Ascending aorta (tissue), 2 donors: ENCODE measurements at regions not wholly inside any gene's neighbourhood (a gene's known extent, or its start where the extent isn't known, plus 50 kb on each side); places are given as distances from the start of the nearest gene placed in this dataset.
"Not testable (repeated sequence)": the region's sequence is repeated elsewhere in the genome, so short reads cannot be mapped to it uniquely, and the experiment has no call there.

ENCODE experiments used
- DNase-seq, 2 donors: peaks; one replicate each; pipeline ENCODE4 v3.0.0-alpha.2; 2019; ENCODE audit warnings: low spot score in 2 of 2
- H3K27ac ChIP-seq, 2 donors: fragments of 200-600 bp; sonication (generic); one replicate each; pipeline ENCODE4 v1.5.1; 2016 to 2017; ENCODE audit warnings: mild to moderate bottlenecking in 1 of 2
- H3K27me3 ChIP-seq: fragments of 200-600 bp; sonication (generic); one replicate; pipeline ENCODE4 v1.5.1; 2017
- H3K36me3 ChIP-seq, 2 donors: fragments of 200-600 bp; sonication (generic); one replicate each; pipeline ENCODE4 v1.5.1; 2016
- H3K4me1 ChIP-seq, 2 donors: fragments of 200-600 bp; sonication (generic); one replicate each; pipeline ENCODE4 v1.5.1; 2016 to 2017; ENCODE audit warnings: mild to moderate bottlenecking in 1 of 2
- H3K4me3 ChIP-seq, 2 donors: fragments of 200-600 bp; sonication (generic); one replicate each; pipeline ENCODE4 v1.5.1; 2016 to 2017; ENCODE audit warnings: mild to moderate bottlenecking in 1 of 2
- H3K9me3 ChIP-seq, 2 donors: fragments of 200-600 bp; sonication (generic); one replicate each; pipeline ENCODE4 v1.5.1; 2016
- intact Hi-C: fragments of 100-400 bp; cut with DNase I; formaldehyde crosslinking; loops from one replicate; pipeline ENCODE4 v1.15.1; 2023
- TF ChIP-seq, protein P1 (sequence below), 3 experiments: fragments of 200-600 bp in 2 of 3; fragments of 450-650 bp in 1 of 3; sonication (generic) in 2 of 3; IDR thresholded peaks; one replicate each; pipeline ENCODE4 v1.5.1; 2016 to 2019; ENCODE audit warnings: antibody characterized with exemption in 3 of 3, mild to moderate bottlenecking in 1 of 3, moderate library complexity in 1 of 3

DNA sequence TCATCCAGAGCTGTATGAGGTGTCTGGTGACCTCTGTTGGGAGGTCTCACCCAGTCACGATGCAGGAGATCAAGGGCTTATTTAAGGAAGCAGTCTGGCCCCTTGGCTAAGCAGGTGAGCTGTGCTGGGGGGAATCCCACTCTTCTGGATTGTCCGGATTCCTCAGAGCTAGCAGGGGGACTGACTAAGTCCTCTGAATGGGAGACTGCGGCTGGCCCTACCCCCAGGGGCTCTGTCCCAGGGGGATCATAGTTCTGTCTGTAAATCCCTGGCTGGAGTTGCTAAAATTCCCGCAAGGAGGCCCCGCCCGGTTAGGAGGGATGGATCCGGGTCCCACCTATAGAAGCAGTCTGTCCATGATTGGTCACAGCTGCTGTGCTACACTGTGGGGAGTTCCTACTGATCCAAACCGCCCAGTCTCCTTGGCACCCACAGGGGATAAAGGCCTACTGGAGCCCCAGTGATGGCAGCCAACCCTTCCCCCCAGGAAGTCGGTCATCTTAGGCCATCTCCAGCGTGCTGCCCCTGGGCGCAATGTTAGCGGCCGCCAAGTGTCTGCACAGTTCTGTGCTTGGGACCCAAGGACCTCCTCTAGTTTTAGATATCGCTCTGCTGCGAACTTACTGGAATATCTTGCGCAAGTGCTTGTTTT lies 118.2 kb upstream of the KLF8 start:
- Histone ChIP-seq H3K36me3 (no peaks in the 10 kb centered on the region), H3K27ac (no peak overlapping the region), H3K4me1 (no peaks in the 10 kb centered on the region), H3K27me3 (no peaks in the 10 kb centered on the region), H3K4me3 (no peak overlapping the region), H3K9me3 (peaks cover 0 to 8% of the 10 kb centered on the region in 2 donors)
- TF ChIP-seq, protein P1, sequence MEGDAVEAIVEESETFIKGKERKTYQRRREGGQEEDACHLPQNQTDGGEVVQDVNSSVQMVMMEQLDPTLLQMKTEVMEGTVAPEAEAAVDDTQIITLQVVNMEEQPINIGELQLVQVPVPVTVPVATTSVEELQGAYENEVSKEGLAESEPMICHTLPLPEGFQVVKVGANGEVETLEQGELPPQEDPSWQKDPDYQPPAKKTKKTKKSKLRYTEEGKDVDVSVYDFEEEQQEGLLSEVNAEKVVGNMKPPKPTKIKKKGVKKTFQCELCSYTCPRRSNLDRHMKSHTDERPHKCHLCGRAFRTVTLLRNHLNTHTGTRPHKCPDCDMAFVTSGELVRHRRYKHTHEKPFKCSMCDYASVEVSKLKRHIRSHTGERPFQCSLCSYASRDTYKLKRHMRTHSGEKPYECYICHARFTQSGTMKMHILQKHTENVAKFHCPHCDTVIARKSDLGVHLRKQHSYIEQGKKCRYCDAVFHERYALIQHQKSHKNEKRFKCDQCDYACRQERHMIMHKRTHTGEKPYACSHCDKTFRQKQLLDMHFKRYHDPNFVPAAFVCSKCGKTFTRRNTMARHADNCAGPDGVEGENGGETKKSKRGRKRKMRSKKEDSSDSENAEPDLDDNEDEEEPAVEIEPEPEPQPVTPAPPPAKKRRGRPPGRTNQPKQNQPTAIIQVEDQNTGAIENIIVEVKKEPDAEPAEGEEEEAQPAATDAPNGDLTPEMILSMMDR (IDR thresholded peaks at IDR 0.05): no peak
- intact Hi-C loops: no loop called here
- DNase-seq: no peak

DNA sequence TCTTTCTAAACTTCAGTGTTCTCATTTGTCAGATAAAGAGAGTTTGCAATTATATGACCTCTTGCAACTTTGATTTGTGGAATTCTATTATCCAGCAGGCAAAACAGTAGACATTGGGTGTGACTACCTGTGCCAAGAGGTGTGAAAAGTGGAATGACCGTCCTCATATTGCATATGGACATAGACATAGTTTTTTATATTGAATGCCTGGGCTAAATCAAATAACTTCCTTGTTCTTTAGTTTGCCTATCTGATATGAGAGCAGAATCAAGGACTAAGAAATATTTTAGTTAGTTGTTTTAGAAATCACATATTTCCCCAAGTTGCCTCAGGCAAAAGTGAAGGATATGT lies 117.7 kb upstream of the KLF8 start:
- no peak for DNase-seq
- intact Hi-C loops: no loop called here
- no peak overlapping the region for H3K4me3 ChIP-seq
- H3K4me1 ChIP-seq: no peaks in the 10 kb centered on the region
- no peaks in the 10 kb centered on the region for H3K36me3 ChIP-seq
- H3K9me3 ChIP-seq: peaks cover 0 to 8% of the 10 kb centered on the region in 2 donors
- H3K27me3 ChIP-seq: no peaks in the 10 kb centered on the region
- no peak overlapping the region for H3K27ac ChIP-seq
- TF ChIP-seq, protein P1 (IDR thresholded peaks at IDR 0.05): no peak

DNA sequence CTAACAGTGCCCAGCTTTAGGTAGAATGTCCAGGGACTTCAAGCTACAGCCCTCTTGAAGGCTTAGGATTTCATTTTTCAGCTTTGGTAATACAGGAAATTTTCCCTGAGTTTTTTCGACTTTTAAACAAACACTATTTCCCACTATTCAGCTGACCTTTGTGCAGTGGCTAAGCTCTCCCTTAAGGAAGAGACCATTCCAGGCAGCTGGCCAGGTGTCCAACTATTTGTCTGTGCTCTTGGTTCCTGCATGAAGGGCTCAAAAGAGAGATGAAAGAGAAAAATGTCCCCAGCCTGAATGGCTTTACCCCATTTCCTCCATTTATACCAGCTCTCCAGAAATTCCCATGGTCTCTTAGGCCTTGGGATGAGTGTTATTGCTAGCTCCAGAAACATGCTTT lies 111.9 kb upstream of the KLF8 start:
- H3K4me1 ChIP-seq: no peaks in the 10 kb centered on the region
- no peak overlapping the region for H3K4me3 ChIP-seq
- no peak overlapping the region for H3K27ac ChIP-seq
- TF ChIP-seq, protein P1 (IDR thresholded peaks at IDR 0.05): no peak
- no peak for DNase-seq
- no peaks in the 10 kb centered on the region for H3K27me3 ChIP-seq
- intact Hi-C loops: no loop called here
- no peaks in the 10 kb centered on the region for H3K9me3 ChIP-seq
- H3K36me3 ChIP-seq: no peaks in the 10 kb centered on the region

DNA sequence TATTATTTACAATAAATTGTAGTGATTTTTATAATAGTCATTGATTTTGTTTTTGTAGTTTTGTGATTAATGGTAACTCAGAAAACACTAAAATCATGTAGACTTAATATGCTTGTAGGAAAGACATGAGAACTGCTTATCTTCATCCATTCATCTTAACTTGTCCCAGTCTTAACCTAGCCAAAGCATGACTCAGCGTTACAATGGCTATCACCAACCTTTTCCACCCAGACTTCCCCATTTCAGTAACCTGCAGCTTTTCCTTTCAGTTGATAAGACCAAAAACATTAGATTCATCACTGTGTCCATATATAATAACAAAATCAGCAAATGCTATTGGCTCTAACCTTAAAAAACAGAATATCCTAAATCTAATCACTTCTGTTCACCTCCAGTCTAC lies 106.2 kb upstream of the KLF8 start:
- Histone ChIP-seq H3K9me3 (peaks cover 0 to 39% of the 10 kb centered on the region in 2 donors), H3K4me1 (no peaks in the 10 kb centered on the region), H3K36me3 (no peaks in the 10 kb centered on the region), H3K27me3 (no peaks in the 10 kb centered on the region), H3K4me3 (no peak overlapping the region), H3K27ac (no peak overlapping the region)
- intact Hi-C loops: no loop called here
- TF ChIP-seq, protein P1 (IDR thresholded peaks at IDR 0.05): no peak
- no peak for DNase-seq

DNA sequence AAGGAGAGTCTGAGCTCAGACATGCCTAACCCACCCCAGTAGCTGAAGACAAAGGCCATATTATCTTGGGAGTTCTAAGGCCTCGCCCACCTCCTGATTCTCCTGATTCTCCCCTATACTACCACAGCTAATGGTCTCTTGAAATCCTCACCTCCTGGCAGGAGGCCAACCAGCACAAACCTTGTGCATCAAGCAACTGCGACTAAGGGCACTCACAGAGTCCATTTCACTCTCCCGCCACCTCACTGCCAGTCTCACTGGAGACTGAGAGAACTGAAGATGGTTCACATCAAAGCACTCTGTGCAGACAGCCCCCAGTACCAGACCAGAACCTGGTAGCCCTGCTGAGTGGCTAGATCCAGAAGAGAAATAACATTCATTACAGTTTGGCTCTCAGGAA lies 102.1 kb upstream of the KLF8 start:
- H3K9me3 ChIP-seq: peaks cover 0 to 64% of the 10 kb centered on the region in 2 donors
- no peaks in the 10 kb centered on the region for H3K4me1 ChIP-seq
- TF ChIP-seq, protein P1 (IDR thresholded peaks at IDR 0.05): no peak
- no peak overlapping the region for H3K4me3 ChIP-seq
- no peaks in the 10 kb centered on the region for H3K36me3 ChIP-seq
- no peaks in the 10 kb centered on the region for H3K27me3 ChIP-seq
- intact Hi-C loops: no loop called here
- no peak for DNase-seq
- no peak overlapping the region for H3K27ac ChIP-seq

DNA sequence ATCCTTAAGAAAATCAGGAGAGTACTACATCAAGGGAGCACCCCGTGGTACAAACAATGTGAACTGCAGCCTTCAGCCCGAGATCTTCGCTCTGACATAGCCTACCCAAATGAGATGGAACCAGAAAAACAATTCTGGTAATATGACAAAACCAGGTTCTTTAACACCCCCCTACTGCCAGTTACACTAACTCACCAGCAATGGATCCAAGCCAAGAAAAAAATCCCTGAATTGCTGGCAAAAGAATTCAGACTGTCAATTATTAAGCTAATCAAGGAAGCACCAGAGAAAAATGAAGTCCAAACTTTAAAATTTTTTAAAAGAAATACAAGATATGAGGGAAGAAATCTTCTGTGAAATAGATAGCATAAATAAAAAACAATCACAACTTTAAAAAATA lies 101.7 kb upstream of the KLF8 start:
- H3K27ac ChIP-seq: no peak overlapping the region
- no peaks in the 10 kb centered on the region for H3K27me3 ChIP-seq
- TF ChIP-seq, protein P1 (IDR thresholded peaks at IDR 0.05): no peak
- intact Hi-C loops: no loop called here
- no peak overlapping the region for H3K4me3 ChIP-seq
- no peaks in the 10 kb centered on the region for H3K4me1 ChIP-seq
- peaks cover 0 to 64% of the 10 kb centered on the region in 2 donors for H3K9me3 ChIP-seq
- no peak for DNase-seq
- no peaks in the 10 kb centered on the region for H3K36me3 ChIP-seq

DNA sequence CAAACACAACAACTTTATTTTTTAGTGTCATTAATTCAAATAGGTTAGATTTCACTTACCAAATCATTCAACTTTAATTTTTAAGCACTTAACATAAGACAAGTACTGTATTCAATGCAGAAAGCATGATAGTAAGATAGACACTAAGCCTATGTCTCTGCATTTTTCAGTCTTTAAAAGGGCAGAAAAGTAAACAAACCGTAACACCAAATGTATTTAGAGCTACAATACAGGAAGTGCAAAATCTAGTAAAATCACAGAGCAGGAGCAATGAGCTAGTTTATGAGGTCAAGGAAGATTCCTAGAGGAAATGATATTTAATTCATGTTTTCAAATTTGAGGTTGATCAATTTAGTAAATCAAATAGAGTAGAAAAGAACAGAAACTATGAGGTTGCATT lies 68.0 kb upstream of the KLF8 start:
- H3K4me3 ChIP-seq, DNase-seq, H3K4me1 ChIP-seq, H3K27me3 ChIP-seq, intact Hi-C loops, H3K36me3 ChIP-seq, H3K27ac ChIP-seq: not testable (repeated sequence)
- H3K9me3 ChIP-seq: peaks cover 12 to 14% of the 10 kb centered on the region in 2 donors
